HG02938 (cell line): ENCODE measurements at regions not wholly inside any gene's neighbourhood (a gene's known extent, or its start where the extent isn't known, plus 50 kb on each side); places are given as distances from the start of the nearest gene placed in this dataset.
"Not testable (repeated sequence)": the region's sequence is repeated elsewhere in the genome, so short reads cannot be mapped to it uniquely, and the experiment has no call there.

Source experiments
- ATAC-seq: cut with Tn5 transposase; IDR thresholded peaks from one replicate; pipeline ENCODE4 v1.9.1; 2021; ENCODE audit warnings: mild to moderate bottlenecking, moderate library complexity; ENCODE audit not compliant: unreplicated experiment

GRCh38 chr6:170067923-170068360 lies 222.9 kb downstream of the DLL1 start:
- ATAC-seq = no peak

DNA sequence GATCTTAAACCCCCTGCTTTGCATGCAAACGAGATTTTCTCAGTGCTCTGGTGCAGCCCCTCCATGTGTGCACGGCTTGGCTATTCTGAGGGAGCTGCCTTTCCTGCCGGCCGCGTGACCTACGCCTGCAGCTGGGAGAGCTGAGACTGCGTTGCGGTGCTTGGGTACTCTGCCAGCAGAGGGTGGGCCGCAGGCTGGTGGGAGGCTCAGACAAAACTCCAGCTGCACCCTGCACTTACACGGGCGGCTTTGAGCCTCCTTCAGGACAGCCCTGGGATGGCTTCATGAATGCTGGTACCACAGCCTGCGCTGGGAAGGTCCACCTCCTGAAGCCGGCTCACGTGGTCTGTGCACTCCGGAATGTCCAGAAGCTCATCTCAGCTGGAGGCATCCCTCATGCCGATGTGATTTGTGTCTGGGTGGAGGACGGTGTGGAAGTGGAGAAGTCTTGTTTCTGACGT lies 223.7 kb downstream of the DLL1 start:
- no peak for ATAC-seq

GRCh38 chr6:170066679-170067078 lies 224.2 kb downstream of the DLL1 start:
- ATAC-seq = no peak

DNA sequence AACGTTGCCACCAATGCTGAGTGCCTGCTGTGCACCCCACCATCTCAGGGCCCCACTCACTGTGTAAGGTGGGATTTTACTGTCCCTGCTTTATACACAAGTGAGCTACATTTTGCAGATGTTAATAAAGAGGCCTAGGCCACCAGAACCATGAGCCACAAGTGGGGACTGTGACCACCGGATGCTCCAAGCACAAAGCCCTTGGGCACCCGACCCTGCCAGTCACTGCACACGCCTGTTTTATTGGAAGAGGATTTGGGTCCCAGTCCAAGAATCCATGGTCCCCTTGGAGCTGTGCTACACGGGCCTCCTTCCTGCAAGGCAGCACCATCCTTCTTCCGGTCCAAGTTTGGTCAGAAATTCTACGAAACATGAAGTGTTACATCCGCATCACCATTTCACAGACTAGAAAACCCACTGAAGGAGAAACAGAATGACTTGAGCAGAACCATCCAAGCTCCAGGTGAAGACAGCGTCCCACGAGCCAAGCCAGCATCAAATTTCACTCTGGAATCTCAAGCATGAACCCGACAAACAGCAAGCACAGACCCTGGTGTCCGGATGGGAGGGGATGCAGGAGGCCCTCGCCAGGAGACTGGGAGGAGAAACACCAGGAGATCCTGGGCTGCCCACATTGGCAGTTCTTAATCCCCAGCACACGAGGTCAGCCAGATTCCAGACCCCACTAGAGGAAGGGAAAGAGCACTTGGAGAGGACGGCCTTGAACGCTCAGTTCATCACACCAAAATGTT lies 226.9 kb downstream of the DLL1 start:
- no peak for ATAC-seq

DNA sequence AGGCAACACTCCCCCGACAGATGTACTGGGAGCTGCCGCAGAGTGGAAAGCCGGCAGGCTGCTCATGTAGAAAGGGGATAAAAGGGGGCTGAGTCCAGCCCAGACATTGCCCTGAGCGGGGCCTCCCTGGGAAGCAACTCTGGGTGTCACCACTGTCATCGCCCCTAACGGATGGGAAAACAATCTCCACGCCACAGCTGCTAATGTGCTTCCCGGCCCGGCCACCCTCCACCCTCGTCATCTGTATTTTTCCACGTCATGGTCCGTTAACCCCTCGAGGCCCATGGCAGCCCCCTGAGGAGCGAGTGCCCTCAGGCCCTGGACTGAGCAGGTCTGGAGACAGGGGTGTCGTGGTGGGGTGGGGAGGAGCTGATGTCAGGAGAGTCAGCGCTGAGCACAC lies 227.4 kb downstream of the DLL1 start:
- no peak for ATAC-seq

- no peak for ATAC-seq
Measured at GRCh38 chr6:170062915-170063241, 228.0 kb downstream of the DLL1 start.

- ATAC-seq = no peak
Measured at GRCh38 chr6:170062209-170062914, 228.5 kb downstream of the DLL1 start.

DNA sequence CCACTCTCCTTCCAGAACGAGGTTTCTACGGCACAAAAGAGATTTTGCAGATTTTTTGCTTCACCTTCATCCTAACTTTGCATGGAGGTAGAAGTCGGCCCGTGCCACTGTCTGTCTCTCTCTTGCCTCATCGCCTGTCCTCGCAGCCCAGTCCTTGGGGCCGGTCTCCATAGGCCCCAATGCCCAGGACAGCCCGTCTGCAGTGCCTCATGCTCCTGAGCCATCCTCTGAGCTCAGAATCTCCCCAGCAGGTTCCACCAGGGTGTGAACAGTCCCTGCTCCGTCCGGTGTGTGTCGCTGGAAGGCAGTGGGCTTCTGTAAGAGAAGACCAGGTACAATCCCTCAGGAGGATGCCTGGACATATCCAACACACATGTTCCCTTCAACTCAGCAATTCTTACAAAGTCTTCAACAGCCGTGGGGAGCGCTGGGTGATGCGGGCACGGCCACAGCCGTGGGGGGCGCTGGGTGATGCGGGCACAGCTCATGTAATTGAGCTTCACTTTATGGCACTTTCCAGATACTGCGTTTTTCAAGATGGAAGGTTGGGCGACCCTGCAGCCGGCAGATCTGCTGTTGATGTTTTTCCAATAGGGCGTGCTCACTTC lies 231.9 kb downstream of the DLL1 start:
- no peak for ATAC-seq

DNA sequence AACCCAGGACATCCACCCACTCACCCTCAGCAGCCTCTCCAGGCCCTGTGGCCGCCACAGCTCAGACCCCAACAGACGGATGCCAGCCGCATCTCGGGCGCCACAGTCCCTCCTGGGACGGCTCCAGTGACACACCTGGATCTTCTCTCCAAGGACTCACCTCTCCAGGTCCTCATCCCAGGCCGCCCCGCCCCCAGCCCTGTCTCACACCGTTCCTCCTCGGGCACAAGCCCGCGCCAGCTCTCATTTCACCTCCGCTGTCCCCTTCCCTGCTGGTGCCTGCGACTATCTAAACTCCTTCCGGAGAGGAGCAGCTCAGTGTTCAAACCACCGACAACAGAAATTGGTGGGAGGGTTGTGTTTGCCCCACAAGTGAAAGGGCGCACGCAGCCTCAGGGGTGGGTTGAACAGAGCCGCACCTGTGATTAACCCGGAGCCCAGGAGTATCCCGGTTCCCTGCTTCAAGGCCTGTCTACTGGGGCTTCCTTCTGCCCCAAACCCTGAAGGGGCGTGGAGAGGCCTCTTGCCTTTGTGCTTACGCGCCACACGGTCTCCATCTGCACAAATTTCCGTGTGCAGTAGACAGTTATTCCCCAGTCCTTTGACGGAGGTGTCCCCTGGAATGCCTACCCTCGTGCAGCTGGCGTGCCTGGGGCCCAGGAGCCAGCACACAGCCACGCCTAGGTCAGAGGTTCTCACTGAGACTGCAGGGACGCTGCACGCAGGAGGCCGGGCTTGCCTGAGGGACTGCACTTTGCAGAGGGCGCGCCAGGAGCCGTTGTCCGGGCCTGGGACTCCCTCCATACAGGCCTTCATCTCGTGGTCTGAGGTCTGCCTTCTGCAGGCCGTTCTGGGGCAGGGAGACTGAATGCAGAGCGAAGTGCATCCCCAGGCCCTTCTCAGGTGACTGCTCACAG lies 232.7 kb downstream of the DLL1 start:
- ATAC-seq = no peak

GRCh38 chr6:170057034-170057734 lies 233.7 kb downstream of the DLL1 start:
- ATAC-seq = no peak

GRCh38 chr6:170056278-170056711 lies 234.6 kb downstream of the DLL1 start:
- no peak for ATAC-seq

- not testable (repeated sequence) for ATAC-seq
Measured at GRCh38 chr6:170055797-170056196, 235.1 kb downstream of the DLL1 start.

DNA sequence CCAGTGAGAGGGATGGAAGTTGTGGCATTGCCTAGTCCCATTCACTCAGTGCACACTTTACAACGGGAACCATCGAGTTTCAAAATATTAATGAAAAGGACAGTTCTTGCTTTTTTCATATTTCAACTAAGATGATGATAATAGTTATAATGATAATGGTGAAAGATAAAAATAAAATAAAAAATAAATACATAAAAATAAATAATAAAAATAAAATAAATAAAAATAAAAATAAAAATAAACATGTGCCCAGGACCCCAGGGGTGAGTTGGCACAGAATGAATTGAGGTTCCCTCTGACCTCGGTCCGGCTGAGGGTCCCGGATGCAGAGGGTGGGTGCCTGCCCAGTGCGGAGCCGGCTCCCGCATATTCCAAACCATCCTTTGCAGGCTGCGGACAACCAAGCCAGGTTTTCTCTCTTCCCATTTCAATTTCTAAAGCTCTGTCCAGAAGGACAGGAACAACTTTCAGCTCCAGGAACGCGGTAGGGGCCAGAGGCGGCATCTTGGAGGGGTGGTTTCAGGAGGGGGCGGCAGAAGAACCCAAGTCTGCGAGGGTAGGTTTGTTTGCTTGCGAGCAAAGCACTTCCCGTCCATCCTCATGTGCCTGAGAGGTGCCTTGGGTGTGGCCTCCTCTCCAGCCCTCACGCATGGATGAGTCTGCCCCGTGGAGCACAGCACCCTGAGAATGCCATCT lies 236.8 kb downstream of the DLL1 start:
- ATAC-seq = no peak

DNA sequence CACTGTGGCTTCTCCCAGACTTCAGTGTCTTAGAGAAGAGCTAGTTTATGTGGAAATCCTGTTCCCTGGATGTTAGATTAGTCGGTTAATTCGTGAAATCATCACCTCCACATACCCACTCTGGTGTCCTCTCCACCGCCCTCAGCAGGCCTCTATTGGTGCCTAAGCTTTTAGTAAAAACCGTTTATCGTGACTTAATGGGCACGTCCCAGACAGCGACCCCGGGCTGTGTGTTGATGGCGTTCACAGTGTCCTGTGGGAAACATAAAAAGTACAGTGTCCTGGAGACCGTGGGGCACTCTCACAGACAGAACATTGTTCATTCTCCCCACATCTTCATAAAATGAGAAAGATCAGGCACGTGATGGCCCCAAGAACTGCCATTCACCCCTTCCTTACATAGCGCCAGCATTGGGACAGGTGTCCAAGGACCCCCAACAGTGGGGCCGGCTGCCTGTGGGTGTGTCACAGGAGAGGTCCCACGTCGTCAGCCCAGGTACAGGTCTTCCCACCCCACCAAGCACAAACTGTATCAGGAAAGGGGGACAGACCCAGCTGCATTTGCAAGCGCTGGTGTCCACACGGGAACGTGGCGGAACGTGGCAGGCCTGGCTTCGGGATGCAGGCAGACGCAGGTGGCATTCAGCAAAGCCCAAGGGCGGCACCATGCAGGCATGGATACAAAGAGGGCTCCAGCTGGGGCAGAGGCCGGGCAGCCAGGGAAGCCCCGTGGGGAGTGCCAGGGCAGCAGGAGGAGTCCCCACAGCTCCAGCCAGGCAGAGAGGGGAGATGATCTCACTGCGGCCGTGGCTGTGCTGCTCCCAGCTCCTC lies 237.7 kb downstream of the DLL1 start:
- ATAC-seq = no peak

GRCh38 chr6:170051229-170052172 lies 239.4 kb downstream of the DLL1 start:
- ATAC-seq = no peak

DNA sequence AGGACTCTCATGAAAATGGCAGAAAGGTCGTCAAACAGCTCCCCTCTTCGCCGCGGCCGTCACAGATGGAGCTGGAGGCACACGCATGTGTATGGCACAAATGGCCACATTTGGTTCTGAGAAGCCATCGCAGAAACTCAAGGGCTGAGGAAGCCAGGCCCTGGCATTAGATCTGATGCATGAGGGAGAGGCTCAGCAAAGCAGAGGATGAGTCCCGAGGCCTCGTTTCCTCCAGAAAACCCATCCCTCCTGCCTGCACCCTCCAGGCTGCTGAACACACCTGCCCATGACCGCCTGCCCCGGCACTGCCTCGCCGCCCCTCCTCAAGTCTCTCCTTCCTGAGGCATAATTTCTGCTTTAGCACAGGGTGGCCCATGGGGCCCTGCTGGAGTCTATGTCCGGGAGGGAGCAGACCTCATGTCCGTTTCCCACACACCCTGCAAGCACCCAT lies 240.3 kb downstream of the DLL1 start:
- ATAC-seq = no peak

DNA sequence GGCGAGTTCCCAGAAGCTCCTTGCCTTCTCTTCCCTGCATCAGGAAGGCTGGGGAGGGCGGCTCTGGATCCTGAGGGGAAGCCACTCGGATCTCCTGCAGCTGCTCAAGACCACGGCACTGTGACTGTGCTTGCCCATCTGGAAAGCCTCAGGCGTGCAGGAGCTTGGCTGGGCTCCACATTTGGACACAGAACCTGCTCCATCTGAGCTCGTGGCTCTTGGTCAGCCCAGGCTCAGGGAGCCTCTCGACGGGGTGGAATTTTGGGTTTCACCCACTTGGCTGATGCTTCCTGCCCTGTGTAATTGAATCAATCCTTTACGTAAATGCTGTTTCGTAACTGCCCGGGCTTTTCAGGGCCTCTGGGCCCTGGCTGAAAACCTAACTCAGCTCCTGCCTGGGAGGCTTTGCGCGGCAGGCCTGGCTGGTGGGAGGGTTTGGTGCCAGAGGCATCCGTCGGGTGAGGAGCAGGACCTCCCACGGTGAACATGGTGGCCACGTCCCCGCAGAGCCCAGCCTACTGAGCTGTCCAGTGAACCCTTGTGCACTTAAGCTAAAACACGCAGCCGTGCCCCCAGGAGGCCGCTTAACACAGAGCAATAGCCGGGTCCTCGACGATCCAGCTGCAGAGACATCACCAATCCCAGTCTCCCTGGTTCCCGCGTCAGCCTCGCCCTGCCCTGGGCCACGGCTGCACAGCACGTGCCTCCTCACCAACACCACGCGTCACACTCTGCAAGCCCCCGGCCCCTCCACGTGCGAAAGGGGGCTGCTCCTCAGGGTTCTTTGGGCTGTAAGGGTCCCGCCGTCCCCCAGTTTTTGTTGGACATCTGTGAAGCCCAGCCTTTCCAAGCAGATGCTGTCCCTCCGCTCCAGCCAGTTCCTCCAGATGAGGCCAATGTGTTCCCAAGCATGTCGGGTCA lies 241.0 kb downstream of the DLL1 start:
- ATAC-seq = no peak
